GM13976 (cell line): ENCODE measurements at regions not wholly inside any gene's neighbourhood (a gene's known extent, or its start where the extent isn't known, plus 50 kb on each side); places are given as distances from the start of the nearest gene placed in this dataset.

ENCODE experiments used
- DNase-seq: peaks from one replicate; pipeline ENCODE4 v3.0.0; 2012; ENCODE audit warnings: low spot score
- in situ Hi-C: fragments of 300-500 bp; cut with MboI; formaldehyde crosslinking; loops from one replicate; pipeline ENCODE4 v1.12.0; 2022; ENCODE audit warnings: low sequenced_read_pairs, mixed read lengths, inconsistent platforms; ENCODE audit not compliant: unreplicated experiment
- TF ChIP-seq, protein P1 (sequence below): IDR thresholded peaks from 2 replicates; pipeline ENCODE4 v1.5.1; 2012; ENCODE audit warnings: borderline replicate concordance, mild to moderate bottlenecking; ENCODE audit not compliant: insufficient read depth; ENCODE audit errors: extremely low read depth, missing control alignments, control extremely low read depth

DNA sequence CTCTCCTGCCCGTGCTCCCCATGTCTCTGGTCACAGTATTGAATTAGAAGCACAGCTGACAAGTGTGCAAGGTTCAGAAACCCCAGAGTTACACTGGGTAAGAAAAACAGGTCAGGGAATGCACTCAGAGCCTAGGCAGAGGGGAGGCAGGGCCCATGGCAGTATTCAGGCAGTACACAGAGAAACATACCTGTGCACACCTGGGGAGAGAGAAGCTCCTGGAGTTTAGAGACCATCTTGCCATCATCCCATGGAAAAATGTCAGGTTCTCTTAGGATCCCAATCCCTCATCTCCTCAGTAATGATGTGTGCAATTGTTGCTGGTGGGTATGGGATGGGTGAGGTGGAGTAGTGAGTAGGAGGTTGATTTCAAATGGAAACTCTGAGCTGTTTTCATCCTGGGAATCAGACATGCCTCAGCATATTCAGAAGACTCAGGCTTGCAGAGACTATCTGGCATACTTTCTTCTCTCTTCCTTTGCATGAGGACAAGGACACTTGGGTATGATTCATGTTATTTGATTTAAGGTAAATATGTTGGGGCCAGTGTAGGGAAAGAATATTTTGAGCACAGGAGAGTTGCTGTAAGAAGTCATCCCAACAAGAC, 228.5 kb downstream of the ESM1 start:
- no peak for DNase-seq

DNA sequence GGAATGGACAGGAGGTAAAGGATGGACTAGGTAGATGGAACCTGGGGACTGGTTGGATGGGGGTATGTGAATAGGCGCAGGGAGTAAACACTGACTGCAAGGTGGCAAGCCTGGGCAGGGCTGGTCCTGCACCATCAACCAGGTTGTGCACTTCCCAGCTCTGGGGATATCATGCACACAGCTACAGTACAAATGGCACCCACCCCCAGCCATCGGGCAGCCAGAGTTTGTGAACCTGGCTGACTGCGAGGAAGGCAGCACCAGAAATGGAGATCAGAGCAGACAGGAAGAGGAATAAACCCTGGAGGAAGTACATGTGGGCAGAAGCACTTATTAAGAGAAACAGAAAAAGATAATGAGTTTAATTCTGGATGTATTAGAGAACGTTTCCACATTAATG, 229.1 kb downstream of the ESM1 start:
- in situ Hi-C loops: no loop called here
- no peak for DNase-seq
- TF ChIP-seq, protein P1, sequence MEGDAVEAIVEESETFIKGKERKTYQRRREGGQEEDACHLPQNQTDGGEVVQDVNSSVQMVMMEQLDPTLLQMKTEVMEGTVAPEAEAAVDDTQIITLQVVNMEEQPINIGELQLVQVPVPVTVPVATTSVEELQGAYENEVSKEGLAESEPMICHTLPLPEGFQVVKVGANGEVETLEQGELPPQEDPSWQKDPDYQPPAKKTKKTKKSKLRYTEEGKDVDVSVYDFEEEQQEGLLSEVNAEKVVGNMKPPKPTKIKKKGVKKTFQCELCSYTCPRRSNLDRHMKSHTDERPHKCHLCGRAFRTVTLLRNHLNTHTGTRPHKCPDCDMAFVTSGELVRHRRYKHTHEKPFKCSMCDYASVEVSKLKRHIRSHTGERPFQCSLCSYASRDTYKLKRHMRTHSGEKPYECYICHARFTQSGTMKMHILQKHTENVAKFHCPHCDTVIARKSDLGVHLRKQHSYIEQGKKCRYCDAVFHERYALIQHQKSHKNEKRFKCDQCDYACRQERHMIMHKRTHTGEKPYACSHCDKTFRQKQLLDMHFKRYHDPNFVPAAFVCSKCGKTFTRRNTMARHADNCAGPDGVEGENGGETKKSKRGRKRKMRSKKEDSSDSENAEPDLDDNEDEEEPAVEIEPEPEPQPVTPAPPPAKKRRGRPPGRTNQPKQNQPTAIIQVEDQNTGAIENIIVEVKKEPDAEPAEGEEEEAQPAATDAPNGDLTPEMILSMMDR: no peak

More for the DNA sequence above, 228.5 kb downstream of the ESM1 start:
- TF ChIP-seq, protein P1: no peak
- in situ Hi-C loops: no loop called here

DNA sequence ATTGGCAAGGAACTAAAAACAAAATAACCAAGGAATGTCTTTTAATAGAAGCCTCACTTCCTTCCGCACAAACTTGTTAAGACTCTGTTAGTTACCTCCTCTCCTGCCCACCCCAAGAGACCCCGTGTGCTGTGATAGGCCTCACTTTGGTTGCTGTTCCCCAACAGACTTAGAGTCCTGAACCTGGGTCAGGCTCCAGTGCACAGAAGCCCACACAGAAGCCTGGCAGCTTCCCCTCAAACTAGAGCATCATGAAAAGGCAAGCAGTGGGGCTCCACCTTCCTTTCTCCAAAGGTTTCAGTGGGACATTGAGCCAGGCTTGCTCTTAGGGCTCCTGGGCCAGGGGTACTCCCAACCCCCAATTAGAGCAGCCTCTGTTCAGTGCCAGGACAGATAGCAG, 230.5 kb downstream of the ESM1 start:
- no peak for DNase-seq
- in situ Hi-C loops: no loop called here
- TF ChIP-seq, protein P1: no peak

DNA sequence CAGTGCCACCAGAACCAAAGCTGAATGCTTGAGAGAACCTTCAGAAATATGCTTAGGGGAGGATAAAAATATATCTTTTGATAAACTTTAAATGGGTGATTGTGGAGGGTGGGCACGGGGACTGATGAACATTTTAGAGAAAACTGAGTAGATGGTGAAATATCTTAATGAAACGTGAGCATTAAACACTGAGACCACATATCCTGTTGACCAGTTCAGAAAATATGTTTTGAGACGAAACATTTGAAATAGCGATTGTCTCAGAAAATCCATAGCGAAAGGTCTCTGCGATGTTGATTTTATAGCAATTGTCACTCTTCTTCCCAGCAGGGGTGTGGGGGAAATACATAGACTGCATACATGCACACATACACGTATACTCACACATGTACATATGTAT, 231.0 kb downstream of the ESM1 start:
- TF ChIP-seq, protein P1: no peak
- no peak for DNase-seq
- in situ Hi-C loops: no loop called here

DNA sequence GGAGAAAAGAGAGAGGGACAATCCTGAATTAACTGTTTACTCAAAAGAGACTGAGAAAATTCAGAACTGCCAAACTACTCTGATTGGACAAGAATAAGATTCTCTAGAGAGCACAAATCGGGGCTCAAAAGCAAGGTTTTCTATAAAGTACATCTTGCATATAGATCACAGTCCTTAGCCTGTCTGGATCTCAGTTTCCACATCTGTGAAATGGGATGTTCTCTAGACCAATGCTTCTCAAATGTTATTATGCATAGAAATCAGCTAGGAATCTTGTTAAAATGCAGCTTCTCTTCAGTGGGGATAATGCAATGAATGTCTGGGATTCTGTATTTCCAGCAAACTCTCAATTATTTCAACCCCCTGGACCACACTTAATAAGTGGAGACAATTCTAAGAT, 231.6 kb downstream of the ESM1 start:
- in situ Hi-C loops: no loop called here
- TF ChIP-seq, protein P1: no peak
- no peak for DNase-seq

DNA sequence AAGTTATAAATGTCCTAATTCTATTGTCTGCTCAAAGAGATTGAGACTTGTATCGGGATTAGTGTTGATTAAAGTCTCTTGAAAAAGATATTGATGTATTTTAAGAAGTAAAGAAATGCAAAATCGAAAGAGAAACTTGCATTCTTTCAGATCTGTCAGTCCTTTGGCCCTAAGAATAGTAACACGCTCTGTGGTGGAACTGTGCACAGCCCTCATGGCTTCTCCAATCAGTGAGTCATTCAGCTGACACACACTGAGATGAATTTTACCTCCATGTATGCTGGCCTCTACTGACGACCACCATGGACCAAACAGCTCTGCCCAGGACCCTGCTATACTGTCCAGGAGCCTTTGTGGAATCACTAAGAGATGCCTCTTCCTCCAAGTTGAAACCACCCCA, 232.4 kb downstream of the ESM1 start:
- TF ChIP-seq, protein P1: no peak
- in situ Hi-C loops: no loop called here
- peak; percentile 44 for DNase-seq
